ENCODE measurements at regions not wholly inside any gene's neighbourhood (a gene's known extent, or its start where the extent isn't known, plus 50 kb on each side); places are given as distances from the start of the nearest gene placed in this dataset.

GRCh38 chr5:99089822-99090549 lies 161.2 kb upstream of the CHD1 start:
- no peak overlapping the region for H3K9ac ChIP-seq (ENCODE audit: low read length)
- no peak overlapping the region for H2AFZ ChIP-seq (ENCODE audit: low read length)
- H3K9me2 ChIP-seq (replicated peaks; ENCODE audit: insufficient read depth, low read length): no peaks in the 10 kb centered on the region
- TF ChIP-seq EZH2 (optimal IDR thresholded peaks at IDR 0.05; ENCODE audit: low read depth, low read length) (no peak), CTCF (IDR thresholded peaks at IDR 0.05; ENCODE audit: low read length) (no peak), EZH2phosphoT487 (IDR thresholded peaks at IDR 0.05; ENCODE audit: low read length) (no peak)
- no peaks in the 10 kb centered on the region for H3K9me3 ChIP-seq (replicated peaks; ENCODE audit: insufficient read depth, low read length)
- no peak overlapping the region for H3K4me3 ChIP-seq (ENCODE audit: low read length)
- H3F3A ChIP-seq (ENCODE audit: insufficient read depth, low read length): no peaks in the 10 kb centered on the region
- H3K27me3 ChIP-seq (replicated peaks; ENCODE audit: insufficient read depth, low read length): no peaks in the 10 kb centered on the region
- H3K36me3 ChIP-seq (replicated peaks; ENCODE audit: insufficient read depth, low read length): no peaks in the 10 kb centered on the region
- no peak overlapping the region for H3K4me2 ChIP-seq (ENCODE audit: low read depth, low read length)
- no peak overlapping the region for H3K27ac ChIP-seq (ENCODE audit: low read length)
- no peak for DNase-seq
- H4K20me1 ChIP-seq (ENCODE audit: insufficient read depth, low read length): no peaks in the 10 kb centered on the region
- H3K79me2 ChIP-seq (ENCODE audit: low read length): no peaks in the 10 kb centered on the region
- no peaks in the 10 kb centered on the region for H3K4me1 ChIP-seq (ENCODE audit: low read length)

GRCh38 chr5:99088309-99088708 lies 159.5 kb upstream of the CHD1 start:
- H3K9me3 ChIP-seq (replicated peaks; ENCODE audit: insufficient read depth, low read length): no peaks in the 10 kb centered on the region
- DNase-seq: no peak
- no peak overlapping the region for H3K9ac ChIP-seq (ENCODE audit: low read length)
- no peaks in the 10 kb centered on the region for H3K9me2 ChIP-seq (replicated peaks; ENCODE audit: insufficient read depth, low read length)
- H3K36me3 ChIP-seq (replicated peaks; ENCODE audit: insufficient read depth, low read length): no peaks in the 10 kb centered on the region
- H3K27me3 ChIP-seq (replicated peaks; ENCODE audit: insufficient read depth, low read length): no peaks in the 10 kb centered on the region
- H3K79me2 ChIP-seq (ENCODE audit: low read length): no peaks in the 10 kb centered on the region
- no peaks in the 10 kb centered on the region for H3F3A ChIP-seq (ENCODE audit: insufficient read depth, low read length)
- no peak overlapping the region for H2AFZ ChIP-seq (ENCODE audit: low read length)
- no peak overlapping the region for H3K27ac ChIP-seq (ENCODE audit: low read length)
- H3K4me1 ChIP-seq (ENCODE audit: low read length): no peaks in the 10 kb centered on the region
- H4K20me1 ChIP-seq (ENCODE audit: insufficient read depth, low read length): no peaks in the 10 kb centered on the region
- no peak for TF ChIP-seq EZH2 (optimal IDR thresholded peaks at IDR 0.05; ENCODE audit: low read depth, low read length)
- no peak for TF ChIP-seq EZH2phosphoT487 (IDR thresholded peaks at IDR 0.05; ENCODE audit: low read length)
- TF ChIP-seq CTCF (IDR thresholded peaks at IDR 0.05; ENCODE audit: low read length): no peak
- no peak overlapping the region for H3K4me2 ChIP-seq (ENCODE audit: low read depth, low read length)
- H3K4me3 ChIP-seq (ENCODE audit: low read length): no peak overlapping the region

GRCh38 chr5:99083197-99083596 lies 154.4 kb upstream of the CHD1 start:
- no peaks in the 10 kb centered on the region for H3K4me1 ChIP-seq (ENCODE audit: low read length)
- TF ChIP-seq EZH2phosphoT487 (IDR thresholded peaks at IDR 0.05; ENCODE audit: low read length): no peak
- TF ChIP-seq EZH2 (optimal IDR thresholded peaks at IDR 0.05; ENCODE audit: low read depth, low read length): no peak
- no peak for TF ChIP-seq CTCF (IDR thresholded peaks at IDR 0.05; ENCODE audit: low read length)
- no peaks in the 10 kb centered on the region for H3K9me2 ChIP-seq (replicated peaks; ENCODE audit: insufficient read depth, low read length)
- H3K27me3 ChIP-seq (replicated peaks; ENCODE audit: insufficient read depth, low read length): no peaks in the 10 kb centered on the region
- H3F3A ChIP-seq (ENCODE audit: insufficient read depth, low read length): no peaks in the 10 kb centered on the region
- no peak overlapping the region for H2AFZ ChIP-seq (ENCODE audit: low read length)
- no peak for DNase-seq
- H3K4me2 ChIP-seq (ENCODE audit: low read depth, low read length): no peak overlapping the region
- no peak overlapping the region for H3K4me3 ChIP-seq (ENCODE audit: low read length)
- no peak overlapping the region for H3K9ac ChIP-seq (ENCODE audit: low read length)
- no peak overlapping the region for H3K27ac ChIP-seq (ENCODE audit: low read length)
- H3K9me3 ChIP-seq (replicated peaks; ENCODE audit: insufficient read depth, low read length): no peaks in the 10 kb centered on the region
- H3K36me3 ChIP-seq (replicated peaks; ENCODE audit: insufficient read depth, low read length): no peaks in the 10 kb centered on the region
- H3K79me2 ChIP-seq (ENCODE audit: low read length): no peaks in the 10 kb centered on the region
- H4K20me1 ChIP-seq (ENCODE audit: insufficient read depth, low read length): no peaks in the 10 kb centered on the region

Data from MM.1S (cell line).